HG02840 (cell line): ENCODE measurements at regions not wholly inside any gene's neighbourhood (a gene's known extent, or its start where the extent isn't known, plus 50 kb on each side); places are given as distances from the start of the nearest gene placed in this dataset.

Experiments used
- ATAC-seq: cut with Tn5 transposase; IDR thresholded peaks from one replicate; pipeline ENCODE4 v1.9.1; 2021; ENCODE audit warnings: mild to moderate bottlenecking, moderate library complexity, moderate number of reproducible peaks; ENCODE audit not compliant: unreplicated experiment, low FRiP score

DNA sequence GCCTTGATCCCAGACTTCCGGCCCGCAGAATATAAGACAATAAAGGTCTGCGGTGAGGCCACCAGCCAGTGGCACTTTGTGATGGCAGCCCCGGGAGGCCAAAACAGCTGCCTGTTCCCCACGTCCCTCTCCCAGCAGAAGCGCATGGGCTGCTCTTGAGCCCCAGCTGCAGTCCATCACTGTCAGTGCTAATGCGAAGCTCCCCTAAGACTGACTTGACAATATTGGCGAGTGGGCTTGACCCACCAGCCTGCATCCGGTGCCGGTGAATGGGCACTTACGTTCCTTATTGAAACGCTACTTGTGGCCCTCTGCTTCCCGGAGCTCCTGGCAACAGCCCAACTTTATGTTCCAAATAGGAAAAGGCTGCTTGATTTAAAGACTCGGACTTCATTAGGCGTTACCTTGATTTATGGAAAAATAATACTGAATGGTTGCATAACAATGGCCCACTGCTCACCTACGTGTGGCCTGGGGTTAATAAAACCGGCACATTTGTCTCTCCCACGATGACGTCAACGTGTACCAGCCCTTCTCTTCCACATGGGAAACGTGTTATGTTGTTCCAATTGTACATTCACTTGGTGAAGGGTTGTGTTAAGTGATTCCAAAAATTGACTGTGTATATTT, 93.4 kb upstream of the SEPTIN5 start:
- ATAC-seq, result no peak

- ATAC-seq, result no peak
These were observed 92.8 kb upstream of the SEPTIN5 start for GRCh38 chr22:19621373-19622060.

- ATAC-seq, result no peak
These were observed 92.3 kb upstream of the SEPTIN5 start for GRCh38 chr22:19622061-19622441.

DNA sequence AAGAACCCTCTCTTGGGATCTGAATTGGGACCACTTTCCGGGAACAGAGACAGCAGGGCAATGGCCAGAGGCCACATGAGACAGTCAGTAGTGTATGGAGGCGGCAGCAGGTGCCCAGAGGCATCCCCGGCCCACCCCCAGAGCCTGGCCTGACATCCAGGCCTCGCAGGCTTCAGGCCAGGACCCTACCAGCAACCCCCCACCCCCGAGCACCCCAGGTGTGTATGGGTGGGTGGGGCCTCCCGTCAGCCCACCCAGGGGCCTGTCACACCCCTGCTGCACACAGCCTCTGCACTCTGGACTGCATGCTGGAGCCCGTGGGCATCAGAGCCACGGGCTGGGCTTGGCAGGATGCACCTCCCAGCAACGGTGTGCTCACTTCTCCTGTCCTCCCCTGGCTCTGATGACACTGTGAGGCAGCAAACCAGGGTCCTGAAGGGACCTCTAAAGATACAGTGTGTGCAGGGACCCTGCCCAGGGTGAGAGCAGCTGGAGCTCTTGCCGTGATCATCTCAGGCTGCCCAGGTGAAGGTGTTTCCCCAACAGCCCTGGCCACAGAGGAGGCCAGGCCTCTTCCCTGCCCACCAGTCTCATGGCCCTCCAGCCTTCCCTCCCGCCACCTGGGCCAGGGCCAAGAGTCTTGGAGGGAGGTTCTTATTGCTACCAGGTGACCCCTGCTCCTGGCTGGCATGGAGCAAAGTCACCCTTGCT, 88.8 kb upstream of the SEPTIN5 start:
- ATAC-seq, result no peak

DNA sequence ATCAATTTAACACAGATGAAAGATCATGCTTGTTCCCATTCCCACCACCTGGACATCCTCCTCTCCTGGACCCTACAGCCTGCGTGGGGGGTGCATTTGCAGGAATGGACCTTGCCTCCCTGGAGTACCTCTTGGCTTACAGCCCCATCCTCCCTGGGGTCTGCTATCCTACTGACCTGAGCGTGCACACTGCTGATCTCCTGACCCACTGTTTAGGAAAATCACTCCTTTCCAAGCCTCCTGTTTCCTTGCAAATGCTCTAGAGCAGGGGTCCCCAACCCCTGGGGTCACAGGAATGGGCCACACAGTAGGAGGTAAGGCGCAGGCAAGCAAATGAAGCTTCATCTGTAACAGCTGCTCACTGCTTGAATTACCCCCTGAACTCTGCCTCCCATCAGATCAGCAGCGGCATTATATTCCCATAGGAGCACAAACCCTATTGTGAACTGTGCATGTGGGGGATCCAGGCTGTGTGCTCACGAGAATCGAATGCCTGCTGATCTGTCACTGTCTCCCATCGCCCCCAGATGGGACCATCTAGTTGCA, 88.2 kb upstream of the SEPTIN5 start:
- ATAC-seq, result no peak

DNA sequence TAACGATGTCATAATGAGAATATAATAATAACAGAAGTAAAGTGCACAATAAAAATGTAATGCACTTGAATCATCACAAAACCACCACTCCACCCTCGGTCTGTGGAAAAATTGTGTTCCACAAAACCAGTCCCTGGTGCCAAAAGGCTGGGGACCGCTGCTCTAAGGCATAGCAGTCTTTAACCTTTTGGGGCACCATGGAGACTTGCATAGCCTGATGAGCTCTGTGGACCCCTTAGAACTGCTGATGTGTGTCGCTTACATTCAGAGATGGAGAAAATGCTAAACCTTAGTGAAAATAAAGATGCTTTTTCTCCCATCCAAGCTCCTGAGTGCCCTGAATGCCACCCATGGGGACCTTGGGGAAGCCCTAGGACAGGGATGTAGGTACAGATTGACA, 87.6 kb upstream of the SEPTIN5 start:
- ATAC-seq, result no peak

GRCh38 chr22:19628038-19628776, 86.1 kb upstream of the SEPTIN5 start:
- ATAC-seq, result no peak

GRCh38 chr22:19629331-19629719, 85.0 kb upstream of the SEPTIN5 start:
- ATAC-seq, result no peak

- ATAC-seq, result no peak
These were observed 84.4 kb upstream of the SEPTIN5 start for GRCh38 chr22:19629720-19630419.

DNA sequence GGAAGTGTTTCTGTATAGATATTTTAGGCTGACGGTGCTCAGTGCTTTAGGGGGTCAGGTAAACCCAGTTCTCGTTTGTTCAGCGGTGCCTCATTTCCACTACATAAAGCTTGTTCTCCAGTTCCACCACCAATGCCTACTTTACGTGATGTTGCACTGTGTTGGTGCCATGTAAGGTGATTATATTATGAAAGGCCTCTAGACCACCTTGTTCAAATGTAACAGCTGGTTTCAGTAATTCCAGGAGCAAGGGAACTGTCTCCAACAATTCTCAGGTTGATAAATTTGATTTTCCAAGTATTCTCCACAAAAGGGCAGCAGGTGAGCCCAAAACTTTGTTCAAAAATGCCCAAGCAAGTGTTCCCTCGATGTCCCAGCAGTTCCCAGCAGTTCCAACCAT, 83.7 kb upstream of the SEPTIN5 start:
- ATAC-seq, result no peak

DNA sequence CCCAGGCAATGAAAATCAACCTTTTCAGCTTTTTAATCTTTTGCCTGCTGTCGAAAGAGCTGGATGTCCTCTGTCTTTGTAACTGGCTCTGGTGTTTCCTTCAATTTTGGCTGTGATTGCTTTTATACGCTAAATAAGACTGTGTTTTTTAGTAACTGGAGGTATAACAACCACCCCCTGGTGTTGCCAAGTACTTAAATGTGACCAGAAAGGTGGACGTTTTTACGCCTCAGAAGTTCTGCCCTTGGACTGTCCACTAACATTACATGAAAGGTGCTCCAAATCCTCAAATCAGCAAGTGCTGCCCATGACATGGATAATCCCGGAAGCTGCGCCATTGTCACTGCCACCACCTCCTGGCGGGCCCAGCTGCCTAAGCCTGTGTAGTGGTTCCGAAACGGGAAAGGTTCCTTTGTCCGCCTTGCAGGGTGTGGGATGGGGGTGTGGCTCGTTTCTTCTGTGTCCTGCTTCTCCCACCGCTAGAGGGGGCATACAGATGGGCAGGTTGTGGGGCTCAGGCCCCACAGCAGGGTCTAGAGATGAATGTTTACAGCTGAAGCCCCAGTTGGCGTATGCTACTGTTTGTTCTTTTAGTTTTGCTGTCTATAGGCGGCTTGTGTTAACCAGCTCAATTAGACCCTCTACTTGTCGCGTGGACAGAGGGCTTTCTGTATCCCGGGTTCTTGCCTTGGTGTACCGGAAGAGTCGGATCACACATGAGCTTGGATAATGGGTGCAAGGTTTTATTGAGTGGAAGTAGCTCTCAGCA, 82.2 kb upstream of the SEPTIN5 start:
- ATAC-seq, result no peak

DNA sequence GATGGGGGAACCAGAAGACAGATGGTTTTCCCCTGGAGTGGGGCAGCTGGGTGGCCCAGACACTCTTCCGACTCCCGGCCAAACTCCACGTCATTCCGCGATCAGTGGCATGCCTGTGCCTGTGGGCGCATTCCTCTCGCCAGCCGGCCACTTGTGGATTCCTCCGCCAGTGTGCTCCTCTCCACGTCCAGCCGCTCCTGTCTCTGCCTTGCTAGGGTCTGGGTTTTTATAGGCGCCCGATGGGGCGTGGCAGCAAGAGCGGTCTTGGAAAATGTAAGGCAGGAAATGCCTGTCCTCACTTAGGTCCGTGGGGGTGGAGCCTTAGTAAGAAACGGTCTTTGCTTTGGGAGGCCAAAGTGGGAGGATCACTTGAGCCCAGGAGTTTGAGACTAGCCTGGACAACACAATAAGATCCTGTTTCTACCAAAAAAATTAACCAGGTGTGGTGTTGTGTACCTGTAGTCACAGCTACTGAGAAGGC, 81.6 kb upstream of the SEPTIN5 start:
- ATAC-seq, result no peak

GRCh38 chr22:19634226-19634975, 79.9 kb upstream of the SEPTIN5 start:
- ATAC-seq, result no peak

DNA sequence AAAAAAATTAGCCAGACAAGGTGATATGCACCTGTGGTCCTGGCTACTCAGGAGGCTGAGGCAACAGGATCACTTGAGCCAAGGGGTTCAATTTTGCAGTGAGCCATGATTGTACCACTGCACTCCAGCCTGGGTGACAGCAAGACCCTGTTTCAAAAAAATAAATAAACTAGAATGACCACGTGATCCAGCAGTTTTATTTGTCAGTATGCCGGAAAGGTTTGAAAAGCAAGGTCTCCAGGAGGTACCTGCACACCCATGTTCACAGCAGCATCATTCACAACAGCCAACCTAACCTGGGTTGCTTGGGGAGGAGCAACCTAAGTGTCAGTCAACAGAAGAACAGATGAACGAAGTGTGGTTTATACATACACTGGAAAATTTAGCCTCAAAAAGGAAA, 78.7 kb upstream of the SEPTIN5 start:
- ATAC-seq, result no peak

- no peak for ATAC-seq
These were observed 77.5 kb upstream of the SEPTIN5 start for GRCh38 chr22:19636696-19637407.

- ATAC-seq, result no peak
These were observed 76.7 kb upstream of the SEPTIN5 start for GRCh38 chr22:19637408-19638281.
